ENCODE measurements at regions not wholly inside any gene's neighbourhood (a gene's known extent, or its start where the extent isn't known, plus 50 kb on each side); places are given as distances from the start of the nearest gene placed in this dataset.

GRCh38 chr18:6576718-6577375 is 152.7 kb upstream of the ARHGAP28 start:
- Histone ChIP-seq H3K9ac (no peak overlapping the region), H3K36me3 (no peaks in the 10 kb centered on the region), H3K27me3 (no peaks in the 10 kb centered on the region), H3K27ac (no peak overlapping the region), H4K20me1 (no peaks in the 10 kb centered on the region), H3K9me3 (replicated peaks in 1 of 11) (peaks cover 0 to 10% (median 0%) of the 10 kb centered on the region in 11 experiments; a peak in 1 of 22 replicates), H3K4me2 (no peak overlapping the region), H3K4me3 (no peak overlapping the region), H3K4me1 (peaks cover 0 to 30% (median 24%) of the 10 kb centered on the region in 10 experiments; a peak in 14 of 20 replicates)
- TF ChIP-seq Cebpa-rat (IDR thresholded peaks at IDR 0.05): no peak

GRCh38 chr18:6578686-6579085 is 150.8 kb upstream of the ARHGAP28 start:
- no peaks in the 10 kb centered on the region for H3K36me3 ChIP-seq
- H3K4me2 ChIP-seq: peak overlapping the region in 9 of 11 experiments; percentile 12 to 68 (median 59); a peak in 15 of 22 replicates
- H3K4me3 ChIP-seq: no peak overlapping the region
- peaks cover 0 to 30% (median 24%) of the 10 kb centered on the region in 10 experiments; a peak in 14 of 20 replicates for H3K4me1 ChIP-seq
- peaks cover 0 to 24% (median 2%) of the 10 kb centered on the region in 11 experiments; a peak in 10 of 22 replicates for H3K9me3 ChIP-seq (replicated peaks in 1 of 11)
- no peak overlapping the region for H3K27ac ChIP-seq
- H3K9ac ChIP-seq: no peak overlapping the region
- no peaks in the 10 kb centered on the region for H3K27me3 ChIP-seq
- no peak for TF ChIP-seq Cebpa-rat (IDR thresholded peaks at IDR 0.05)
- no peaks in the 10 kb centered on the region for H4K20me1 ChIP-seq

- H3K36me3 ChIP-seq: no peaks in the 10 kb centered on the region
- peaks cover 0 to 30% (median 24%) of the 10 kb centered on the region in 10 experiments; a peak in 14 of 20 replicates for H3K4me1 ChIP-seq
- H3K9me3 ChIP-seq (replicated peaks in 1 of 11): peaks cover 0 to 32% (median 10%) of the 10 kb centered on the region in 11 experiments; a peak in 11 of 22 replicates
- H3K27me3 ChIP-seq: no peaks in the 10 kb centered on the region
- no peak overlapping the region for H3K9ac ChIP-seq
- H4K20me1 ChIP-seq: no peaks in the 10 kb centered on the region
- no peak overlapping the region for H3K27ac ChIP-seq
- no peak for TF ChIP-seq Cebpa-rat (IDR thresholded peaks at IDR 0.05)
- H3K4me3 ChIP-seq: no peak overlapping the region
- peak overlapping the region in 9 of 11 experiments; percentile 19 to 68 (median 59); a peak in 15 of 22 replicates for H3K4me2 ChIP-seq
These were observed 150.0 kb upstream of the ARHGAP28 start for GRCh38 chr18:6579486-6579885.

- H3K27ac ChIP-seq: no peak overlapping the region
- no peaks in the 10 kb centered on the region for H4K20me1 ChIP-seq
- H3K9ac ChIP-seq: no peak overlapping the region
- no peaks in the 10 kb centered on the region for H3K36me3 ChIP-seq
- no peak overlapping the region for H3K4me3 ChIP-seq
- H3K9me3 ChIP-seq (replicated peaks in 1 of 11): peaks cover 0 to 32% (median 10%) of the 10 kb centered on the region in 11 experiments; a peak in 11 of 22 replicates
- no peaks in the 10 kb centered on the region for H3K27me3 ChIP-seq
- peak overlapping the region in 8 of 11 experiments; percentile 35 to 68 (median 60); a peak in 16 of 22 replicates for H3K4me2 ChIP-seq
- peaks cover 0 to 30% (median 24%) of the 10 kb centered on the region in 10 experiments; a peak in 14 of 20 replicates for H3K4me1 ChIP-seq
- no peak for TF ChIP-seq Cebpa-rat (IDR thresholded peaks at IDR 0.05)
These were observed 149.1 kb upstream of the ARHGAP28 start for GRCh38 chr18:6580401-6580800.

- no peaks in the 10 kb centered on the region for H3K4me1 ChIP-seq
- H3K4me3 ChIP-seq: no peak overlapping the region
- H3K27me3 ChIP-seq: no peaks in the 10 kb centered on the region
- H3K9ac ChIP-seq: no peak overlapping the region
- peaks cover 0 to 20% (median 8%) of the 10 kb centered on the region in 11 experiments; a peak in 12 of 22 replicates for H3K9me3 ChIP-seq (replicated peaks in 1 of 11)
- no peak for TF ChIP-seq Cebpa-rat (IDR thresholded peaks at IDR 0.05)
- no peak overlapping the region for H3K4me2 ChIP-seq
- no peaks in the 10 kb centered on the region for H4K20me1 ChIP-seq
- H3K27ac ChIP-seq: no peak overlapping the region
- H3K36me3 ChIP-seq: no peaks in the 10 kb centered on the region
These were observed 139.6 kb upstream of the ARHGAP28 start for GRCh38 chr18:6589923-6590322.

- Histone ChIP-seq H3K27ac (no peak overlapping the region), H3K27me3 (no peaks in the 10 kb centered on the region), H3K36me3 (no peaks in the 10 kb centered on the region), H3K9ac (no peak overlapping the region), H3K4me3 (no peak overlapping the region), H3K4me1 (no peaks in the 10 kb centered on the region), H3K4me2 (no peak overlapping the region), H4K20me1 (no peaks in the 10 kb centered on the region), H3K9me3 (replicated peaks in 1 of 11) (peaks cover 0 to 23% (median 8%) of the 10 kb centered on the region in 11 experiments; a peak in 12 of 22 replicates)
- no peak for TF ChIP-seq Cebpa-rat (IDR thresholded peaks at IDR 0.05)
These were observed 139.2 kb upstream of the ARHGAP28 start for GRCh38 chr18:6590326-6590725.

- TF ChIP-seq Cebpa-rat (IDR thresholded peaks at IDR 0.05): no peak
- H4K20me1 ChIP-seq: no peaks in the 10 kb centered on the region
- no peak overlapping the region for H3K4me3 ChIP-seq
- H3K27me3 ChIP-seq: no peaks in the 10 kb centered on the region
- no peaks in the 10 kb centered on the region for H3K4me1 ChIP-seq
- H3K9ac ChIP-seq: no peak overlapping the region
- H3K4me2 ChIP-seq: no peak overlapping the region
- H3K36me3 ChIP-seq: no peaks in the 10 kb centered on the region
- no peak overlapping the region for H3K27ac ChIP-seq
- H3K9me3 ChIP-seq (replicated peaks in 1 of 11): peaks cover 0 to 23% (median 8%) of the 10 kb centered on the region in 11 experiments; a peak in 12 of 22 replicates
These were observed 138.0 kb upstream of the ARHGAP28 start for GRCh38 chr18:6591491-6591890.

GRCh38 chr18:6592522-6592921 is 137.0 kb upstream of the ARHGAP28 start:
- H3K9me3 ChIP-seq (replicated peaks in 1 of 11): peaks cover 0 to 23% (median 8%) of the 10 kb centered on the region in 11 experiments; a peak in 12 of 22 replicates
- no peaks in the 10 kb centered on the region for H3K27me3 ChIP-seq
- no peak for TF ChIP-seq Cebpa-rat (IDR thresholded peaks at IDR 0.05)

GRCh38 chr18:6593142-6593885 is 136.2 kb upstream of the ARHGAP28 start:
- no peak for TF ChIP-seq Cebpa-rat (IDR thresholded peaks at IDR 0.05)
- H3K4me1 ChIP-seq: no peaks in the 10 kb centered on the region
- no peak overlapping the region for H3K4me2 ChIP-seq
- no peaks in the 10 kb centered on the region for H3K36me3 ChIP-seq
- no peak overlapping the region for H3K27ac ChIP-seq
- H4K20me1 ChIP-seq: no peaks in the 10 kb centered on the region
- H3K9me3 ChIP-seq (replicated peaks in 1 of 11): peaks cover 0 to 23% (median 8%) of the 10 kb centered on the region in 11 experiments; a peak in 12 of 22 replicates
- no peaks in the 10 kb centered on the region for H3K27me3 ChIP-seq
- H3K4me3 ChIP-seq: no peak overlapping the region
- no peak overlapping the region for H3K9ac ChIP-seq

More at GRCh38 chr18:6592522-6592921, 137.0 kb upstream of the ARHGAP28 start:
- Histone ChIP-seq H3K9ac (no peak overlapping the region), H4K20me1 (no peaks in the 10 kb centered on the region), H3K4me3 (no peak overlapping the region), H3K36me3 (no peaks in the 10 kb centered on the region), H3K4me2 (no peak overlapping the region), H3K4me1 (no peaks in the 10 kb centered on the region), H3K27ac (no peak overlapping the region)
